IMR-90 (cell line): ENCODE measurements at regions not wholly inside any gene's neighbourhood (a gene's known extent, or its start where the extent isn't known, plus 50 kb on each side); places are given as distances from the start of the nearest gene placed in this dataset.

Experiments
- ATAC-seq: fragments of 200-7000 bp; cut with Tn5 transposase; 2 replicates; pipeline ENCODE4 v1.9.1; 2020; ENCODE audit warnings: low read depth, mild to moderate bottlenecking, moderate library complexity
- BruUV-seq: library from RNA; stranded (reverse); fragments of 400-500 nt; replicated peaks from 2 replicates; lab custom pipeline; 2021; lab: Mats Ljungman, UMichigan
- CTCF ChIA-PET: fragments of 300-600 bp; formaldehyde crosslinking; extraction: SDS; loops from one replicate; lab custom pipeline; 2021; ENCODE audit warnings: antibody characterized with exemption; lab: Yijun Ruan, JAX
- POLR2A ChIA-PET: fragments of 300-600 bp; sonication (Branson Sonifier 250); formaldehyde crosslinking; loops from one replicate; lab custom pipeline; 2022; ENCODE audit warnings: antibody characterized with exemption; ENCODE audit not compliant: unreplicated experiment; lab: Charles Lee
- DNase-seq: peaks from one replicate; pipeline ENCODE4 v3.0.0; 2013
- H2AFZ ChIP-seq: replicated peaks from 2 replicates; pipeline ENCODE3; 2013; ENCODE audit warnings: low read length, mild to moderate bottlenecking; ENCODE audit not compliant: poor library complexity
- H2AK5ac ChIP-seq: 2 replicates; pipeline ENCODE4 v1.6.1; 2013; ENCODE audit warnings: low read depth, low read length, inconsistent platforms
- H2AK9ac ChIP-seq: replicated peaks from 2 replicates; pipeline ENCODE3; 2013; ENCODE audit warnings: mild to moderate bottlenecking, low read depth, low read length, moderate library complexity; ENCODE audit not compliant: poor library complexity
- H2BK120ac ChIP-seq: 2 replicates; pipeline ENCODE4 v1.6.1; 2013; ENCODE audit warnings: low read depth, low read length, inconsistent platforms
- H2BK15ac ChIP-seq: 3 replicates; pipeline ENCODE4 v1.6.1; 2013; ENCODE audit warnings: low read depth, low read length, inconsistent platforms
- H2BK20ac ChIP-seq: 2 replicates; pipeline ENCODE4 v1.6.1; 2013; ENCODE audit warnings: low read depth, mild to moderate bottlenecking, inconsistent platforms, low read length, moderate library complexity
- H2BK5ac ChIP-seq: 2 replicates; pipeline ENCODE4 v1.6.1; 2013; ENCODE audit warnings: mild to moderate bottlenecking, low read depth, low read length, inconsistent platforms; ENCODE audit not compliant: poor library complexity, severe bottlenecking
- H3K14ac ChIP-seq: replicated peaks from 2 replicates; pipeline ENCODE4 v1.6.1; 2013; ENCODE audit warnings: low read depth, low read length, inconsistent platforms
- H3K18ac ChIP-seq: 2 replicates; pipeline ENCODE4 v1.6.1; 2013; ENCODE audit warnings: low read depth, low read length, control low read depth
- H3K23ac ChIP-seq: 2 replicates; pipeline ENCODE4 v1.6.1; 2013; ENCODE audit warnings: low read depth, low read length, inconsistent platforms
- H3K27ac ChIP-seq: 2 replicates; pipeline ENCODE4 v1.5.1; 2013; ENCODE audit warnings: mild to moderate bottlenecking, control low read depth, low read length; ENCODE audit not compliant: insufficient read depth
- H3K27me3 ChIP-seq: 2 replicates; pipeline ENCODE4 v1.6.1; 2013; ENCODE audit warnings: low read length; ENCODE audit not compliant: control insufficient read depth, insufficient read depth
- H3K36me3 ChIP-seq: 2 replicates; pipeline ENCODE4 v1.6.1; 2013; ENCODE audit warnings: low read length, mixed read lengths; ENCODE audit not compliant: control insufficient read depth, insufficient read depth
- H3K4ac ChIP-seq: 2 replicates; pipeline ENCODE4 v1.6.1; 2013; ENCODE audit warnings: low read depth, low read length, inconsistent platforms
- H3K4me1 ChIP-seq: 2 replicates; pipeline ENCODE4 v1.6.1; 2013; ENCODE audit warnings: low read length, mixed read lengths; ENCODE audit not compliant: control insufficient read depth, insufficient read depth
- H3K4me2 ChIP-seq: 2 replicates; pipeline ENCODE4 v1.6.1; 2013; ENCODE audit warnings: low read depth, mild to moderate bottlenecking, control low read depth, low read length, moderate library complexity
- H3K4me3 ChIP-seq: 2 replicates; pipeline ENCODE4 v1.5.1; 2013; ENCODE audit warnings: low read depth, mild to moderate bottlenecking, control low read depth, low read length, moderate library complexity; ENCODE audit not compliant: insufficient read depth
- H3K56ac ChIP-seq: 2 replicates; pipeline ENCODE4 v1.6.1; 2013; ENCODE audit warnings: low read length, inconsistent platforms; ENCODE audit not compliant: insufficient read depth; ENCODE audit errors: extremely low read depth
- H3K79me1 ChIP-seq, 2 experiments: 2 replicates each; pipeline ENCODE4 v1.6.1; 2013; ENCODE audit warnings: low read length in 2 of 2, inconsistent platforms in 1 of 2, low read depth in 1 of 2
- H3K9ac ChIP-seq: 2 replicates; pipeline ENCODE4 v1.6.1; 2013; ENCODE audit warnings: low read depth, low read length, control low read depth
- H3K9me1 ChIP-seq: 2 replicates; pipeline ENCODE4 v1.6.1; 2013; ENCODE audit warnings: low read length, inconsistent platforms; ENCODE audit not compliant: insufficient read depth
- H3K9me3 ChIP-seq: 2 replicates; pipeline ENCODE4 v1.6.1; 2013; ENCODE audit warnings: low read length; ENCODE audit not compliant: control insufficient read depth, insufficient read depth
- H4K20me1 ChIP-seq: 2 replicates; pipeline ENCODE4 v1.6.1; 2013; ENCODE audit warnings: low read length, inconsistent platforms; ENCODE audit not compliant: insufficient read depth
- H4K5ac ChIP-seq: 2 replicates; pipeline ENCODE4 v1.6.1; 2013; ENCODE audit warnings: mild to moderate bottlenecking, low read depth, low read length, control low read depth
- H4K8ac ChIP-seq, 2 experiments: 2 replicates each; pipeline ENCODE4 v1.6.1; 2013; ENCODE audit warnings: low read depth in 2 of 2, low read length in 2 of 2, control low read depth in 1 of 2, inconsistent platforms in 1 of 2
- H4K91ac ChIP-seq: 2 replicates; pipeline ENCODE4 v1.6.1; 2013; ENCODE audit warnings: low read depth, low read length, inconsistent platforms; ENCODE audit not compliant: insufficient read depth
- BHLHE40 ChIP-seq: fragments of 150-350 bp; IDR thresholded peaks from 2 replicates; pipeline ENCODE4 v1.6.1; 2016; ENCODE audit warnings: mild to moderate bottlenecking, low read depth, low read length
- CHD1 ChIP-seq: IDR thresholded peaks from 2 replicates; pipeline ENCODE4 v1.6.1; 2012; ENCODE audit warnings: low read depth, low read length, improper control_type of control experiment
- CTCF ChIP-seq: conservative IDR thresholded peaks from 2 replicates; pipeline ENCODE4 v1.5.1; 2012; ENCODE audit warnings: mild to moderate bottlenecking, low read depth, low read length, improper control_type of control experiment
- MAFK ChIP-seq: IDR thresholded peaks from 2 replicates; pipeline ENCODE4 v1.6.1; 2012; ENCODE audit warnings: low read depth, low read length, improper control_type of control experiment
- MAZ ChIP-seq: IDR thresholded peaks from 2 replicates; pipeline ENCODE4 v1.6.1; 2012; ENCODE audit warnings: low read depth, mild to moderate bottlenecking, low read length, improper control_type of control experiment, moderate library complexity, borderline replicate concordance
- MXI1 ChIP-seq: IDR thresholded peaks from 2 replicates; pipeline ENCODE4 v1.6.1; 2012; ENCODE audit warnings: low read depth, mild to moderate bottlenecking, low read length, moderate library complexity, borderline replicate concordance
- NFE2L2 ChIP-seq: fragments of 150-350 bp; IDR thresholded peaks from 2 replicates; pipeline ENCODE4 v1.6.1; 2016; ENCODE audit warnings: low read depth, mild to moderate bottlenecking, low read length
- POLR2A ChIP-seq: IDR thresholded peaks from 2 replicates; pipeline ENCODE4 v1.6.1; 2012; ENCODE audit warnings: mild to moderate bottlenecking, low read depth, low read length
- RCOR1 ChIP-seq: IDR thresholded peaks from 2 replicates; pipeline ENCODE4 v1.6.1; 2012; ENCODE audit warnings: mild to moderate bottlenecking, low read length, improper control_type of control experiment; ENCODE audit not compliant: insufficient replicate concordance
- RFX5 ChIP-seq: IDR thresholded peaks from 2 replicates; pipeline ENCODE4 v1.8.0; 2012; ENCODE audit warnings: low read depth, mild to moderate bottlenecking, low read length, moderate library complexity
- SMC3 ChIP-seq: fragments of 150-350 bp; IDR thresholded peaks from 2 replicates; pipeline ENCODE4 v1.6.1; 2016; ENCODE audit warnings: low read depth, mild to moderate bottlenecking, antibody characterized with exemption, low read length, moderate library complexity
- WGBS, 2 experiments: methylation state at CpG; one replicate each; pipeline versions ENCODE4 v1.1.5 to v1.1.7; 2013; ENCODE audit warnings: missing lambda C conversion rate in 2 of 2; ENCODE audit not compliant: insufficient read length in 1 of 2; ENCODE audit errors: extremely low coverage in 2 of 2; 5-methylcytosine and 5-hydroxymethylcytosine counted together
- dilution Hi-C: fragments of 300-500 bp; cut with HindIII; formaldehyde crosslinking; loops from one replicate; pipeline ENCODE4 v1.14.3; 2018; ENCODE audit warnings: low sequenced_read_pairs; ENCODE audit not compliant: unreplicated experiment
- in situ Hi-C: fragments of 300-500 bp; cut with MboI; formaldehyde crosslinking; loops from 3 replicates; pipeline ENCODE4 v1.14.3; 2019; ENCODE audit warnings: low sequenced_read_pairs, inconsistent platforms, mixed read lengths
- intact Hi-C: fragments of 100-400 bp; cut with micrococcal nuclease; formaldehyde crosslinking; loops from 2 replicates; pipeline ENCODE4 v1.10.0; 2022

GRCh38 chr16:9144106-9144505 is 52.7 kb downstream of the HAPSTR1 start:
- Histone ChIP-seq H3K9me1 (peaks cover 3% of the 10 kb centered on the region), H2AK9ac (no peak overlapping the region), H3K4me3 (no peak overlapping the region), H3K27ac (no peak overlapping the region), H3K9me3 (no peaks in the 10 kb centered on the region), H4K8ac (no peak overlapping the region), H2AFZ (no peak overlapping the region), H4K91ac (no peak overlapping the region), H2BK5ac (no peak overlapping the region), H2BK120ac (no peak overlapping the region), H2BK20ac (no peak overlapping the region), H3K36me3 (no peaks in the 10 kb centered on the region), H3K23ac (no peak overlapping the region), H3K4ac (no peak overlapping the region), H4K20me1 (no peaks in the 10 kb centered on the region), H4K5ac (no peak overlapping the region), H3K14ac (no peak overlapping the region), H3K4me2 (no peak overlapping the region), H3K56ac (no peak overlapping the region), H2AK5ac (no peak overlapping the region), H3K18ac (no peak overlapping the region), H2BK15ac (no peak overlapping the region), H3K79me1 (peaks cover 0 to 14% of the 10 kb centered on the region in 2 experiments; a peak in 2 of 4 replicates), H3K9ac (no peak overlapping the region), H3K4me1 (no peaks in the 10 kb centered on the region; the same call in 1 of the 2 replicates), H3K27me3 (no peaks in the 10 kb centered on the region)
- BruUV-seq: no TSS peak
- TF ChIP-seq POLR2A (no peak), RCOR1 (no peak), NFE2L2 (no peak), MXI1 (no peak), MAFK (no peak), CTCF (no peak), RFX5 (no peak), CHD1 (no peak), SMC3 (no peak), BHLHE40 (no peak), MAZ (no peak)
- ChIA-PET POLR2A (no interaction called here), CTCF (no interaction called here)
- dilution Hi-C loops (no loop called here), intact Hi-C loops (no loop called here), in situ Hi-C loops (loop anchor here (25.0 kb wide), 2 partner anchors 482 to 582 kb away; partner anchors contain the start of gene ABAT)
- no peak for DNase-seq
- WGBS, 2 experiments: 93% methylated on average over 6 of the region's 8 CpGs; no CpG with 5 or more reads in 1 of the 2 experiments
- no peak for ATAC-seq
